Inflammatory macrophage (primary cell): ENCODE measurements at regions not wholly inside any gene's neighbourhood (a gene's known extent, or its start where the extent isn't known, plus 50 kb on each side); places are given as distances from the start of the nearest gene placed in this dataset.
"Not testable (repeated sequence)": the region's sequence is repeated elsewhere in the genome, so short reads cannot be mapped to it uniquely, and the experiment has no call there.

ENCODE experiments used
- DNase-seq, 2 donors: peaks; one replicate each; pipeline ENCODE4 v3.0.0-alpha.2; 2020 to 2022

DNA sequence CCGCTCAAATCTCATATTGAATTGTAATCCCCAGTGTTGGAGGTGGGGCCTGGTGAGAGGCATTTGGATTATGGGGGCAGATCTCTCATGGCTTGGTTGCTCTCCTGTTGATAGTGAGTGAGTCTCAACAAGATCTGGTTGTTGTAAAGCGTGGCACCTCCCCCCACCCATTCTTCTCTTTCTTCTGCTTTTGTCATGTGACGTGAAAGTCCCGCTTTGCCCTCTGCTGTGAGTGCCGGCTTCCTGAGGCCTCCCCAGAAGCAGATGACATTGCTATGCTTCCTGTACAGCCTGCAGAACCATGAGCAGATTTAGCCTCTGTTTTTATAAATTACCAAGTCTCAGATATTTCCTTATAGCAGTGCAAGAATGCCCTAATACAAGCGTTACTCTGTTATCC is 673.8 kb downstream of the ADCYAP1 start:
- DNase-seq: peak; percentile 8 to 35

DNA sequence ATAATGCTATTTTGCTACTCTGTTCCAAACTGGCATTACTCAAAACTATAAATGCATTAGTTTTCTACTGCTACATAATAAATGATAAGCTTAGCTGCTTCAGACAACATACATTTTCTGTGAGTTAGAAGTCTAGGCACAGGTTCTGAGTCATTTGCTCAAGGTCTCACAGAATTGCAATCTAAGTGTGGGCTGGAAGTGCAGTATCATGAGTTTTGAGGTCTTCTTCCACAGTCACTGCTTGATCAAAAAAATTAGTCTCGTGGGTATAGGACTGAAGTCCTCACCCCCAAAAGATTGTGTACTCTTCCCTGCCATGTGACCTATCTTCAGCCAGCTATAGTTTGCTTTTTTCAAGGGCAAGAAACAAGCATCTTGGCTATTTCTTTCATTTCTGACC is 676.9 kb downstream of the ADCYAP1 start:
- DNase-seq: peak; percentile 6 to 26

DNA sequence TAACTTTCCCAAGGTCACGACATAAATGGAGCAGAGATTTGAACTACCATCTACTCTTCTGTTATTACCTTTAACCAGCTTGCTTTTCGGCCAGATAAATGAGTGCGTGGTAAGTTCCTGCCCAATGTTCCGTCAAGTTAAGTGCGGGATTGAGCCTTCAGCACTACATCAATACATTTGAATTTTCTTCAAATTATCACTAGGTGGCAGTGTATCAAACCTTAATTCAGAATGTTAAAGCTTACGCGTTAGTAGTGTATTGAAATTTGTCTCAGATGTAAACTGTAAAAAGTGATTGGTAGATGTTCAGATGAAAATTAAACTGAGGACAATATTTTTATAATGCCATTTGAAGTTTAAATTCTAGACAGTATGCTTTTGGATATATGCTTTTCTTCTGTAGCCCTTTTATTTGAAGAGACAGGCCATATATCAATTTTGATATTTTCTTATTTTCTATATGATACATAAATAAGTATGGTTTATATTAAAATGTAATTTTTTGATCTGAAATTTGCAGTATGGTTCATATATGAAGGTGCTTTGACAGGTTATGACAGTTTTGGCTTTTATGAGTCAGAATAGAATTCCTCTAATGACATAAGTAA is 681.3 kb downstream of the ADCYAP1 start:
- peak; percentile 31 to 61 for DNase-seq

DNA sequence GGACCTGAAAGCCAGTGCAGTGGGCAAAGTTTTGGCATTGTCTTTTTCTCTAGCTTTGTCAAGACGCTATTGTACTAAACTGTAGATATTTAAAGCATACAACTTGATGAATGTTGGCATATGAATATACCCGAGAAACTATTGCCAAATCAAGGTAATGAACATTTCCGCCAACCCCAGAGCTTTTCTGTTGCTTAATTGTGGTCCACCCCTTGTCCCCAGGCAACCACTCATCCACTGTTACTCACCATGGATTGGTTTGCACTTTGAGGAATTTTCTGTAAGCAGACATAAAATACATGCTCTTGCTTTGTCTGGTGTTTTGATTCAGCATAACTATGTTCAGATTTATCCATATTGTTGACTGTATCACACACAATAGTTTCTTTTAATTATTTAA is 688.4 kb downstream of the ADCYAP1 start:
- DNase-seq: no peak

DNA sequence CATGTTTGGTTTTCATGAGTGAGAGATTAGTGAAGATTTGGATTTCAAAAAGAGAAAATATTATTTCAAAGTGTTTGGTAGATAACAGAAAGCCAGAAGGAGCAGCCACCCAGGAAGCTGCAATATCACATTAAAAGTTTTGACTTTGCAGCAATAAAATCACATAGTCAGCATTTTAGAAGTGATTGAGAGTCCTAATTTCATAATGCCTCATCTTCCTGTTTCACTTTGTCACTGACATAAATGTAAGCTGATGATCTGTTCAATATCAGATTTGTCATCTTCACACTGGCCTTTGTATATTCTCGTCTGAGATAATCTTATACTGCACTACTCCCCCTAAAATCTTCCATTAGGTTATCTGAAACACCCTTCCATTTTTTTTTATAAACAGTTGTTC is 690.5 kb downstream of the ADCYAP1 start:
- peak; percentile 1 to 54 for DNase-seq

DNA sequence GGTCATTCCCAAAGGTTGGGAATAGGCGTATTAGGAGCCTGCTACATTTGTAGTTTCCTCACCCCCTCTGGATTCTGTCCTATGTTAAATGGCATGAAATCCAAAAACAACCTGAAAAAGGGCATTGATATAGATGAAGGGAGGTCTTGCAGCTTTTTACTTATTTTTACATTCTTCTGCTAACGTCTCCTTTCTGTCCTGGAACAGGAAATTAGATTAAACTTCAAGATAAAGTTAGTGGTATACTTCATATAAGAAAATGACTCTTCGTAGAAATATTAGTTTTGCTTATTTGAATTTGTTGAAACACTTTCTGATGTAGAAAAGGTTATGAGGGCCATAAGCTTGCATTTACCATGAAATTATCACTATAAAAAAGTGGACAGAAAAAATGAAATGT is 694.5 kb downstream of the ADCYAP1 start:
- peak in 1 of 2 donors; percentile 11 for DNase-seq

DNA sequence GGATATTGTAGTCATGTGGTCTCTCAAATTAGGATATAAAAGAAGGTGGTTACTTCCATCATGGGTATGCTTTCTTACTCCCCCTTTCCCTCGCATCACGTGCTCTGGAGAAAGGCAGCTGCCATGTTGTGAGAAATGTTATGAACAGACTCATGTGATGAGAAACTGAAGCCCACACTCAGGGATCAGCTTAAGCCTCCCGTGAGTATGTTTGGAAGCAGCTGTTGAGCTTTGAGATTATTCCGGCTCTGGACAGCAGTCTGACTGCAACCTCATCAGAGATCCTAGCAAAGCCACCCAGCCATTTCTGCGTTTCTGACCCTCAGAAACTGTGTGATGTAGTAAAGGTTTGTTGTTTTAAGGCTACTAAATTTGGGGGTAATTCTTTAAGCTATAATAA is 700.1 kb downstream of the ADCYAP1 start:
- no peak for DNase-seq

DNA sequence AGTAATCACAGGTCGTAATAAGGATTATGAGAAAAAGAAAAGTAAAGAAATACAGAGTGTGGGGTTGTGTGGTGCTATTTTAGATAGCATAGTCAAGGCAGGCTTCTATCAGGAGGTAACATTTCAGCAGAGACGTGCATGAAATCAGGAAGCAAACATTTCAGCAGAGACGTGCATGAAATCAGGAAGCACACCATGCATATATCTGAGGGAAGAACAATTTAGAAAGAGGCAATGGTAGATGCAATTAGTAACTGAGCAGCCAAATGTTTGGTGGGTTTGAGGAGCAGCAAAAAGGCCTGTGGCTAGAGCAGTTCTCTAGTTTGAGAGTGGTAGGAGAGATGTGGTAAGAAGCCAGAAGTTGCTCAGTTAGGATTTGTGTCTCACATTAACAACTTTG is 713.7 kb downstream of the ADCYAP1 start:
- peak in 1 of 2 donors; percentile 23 for DNase-seq

DNA sequence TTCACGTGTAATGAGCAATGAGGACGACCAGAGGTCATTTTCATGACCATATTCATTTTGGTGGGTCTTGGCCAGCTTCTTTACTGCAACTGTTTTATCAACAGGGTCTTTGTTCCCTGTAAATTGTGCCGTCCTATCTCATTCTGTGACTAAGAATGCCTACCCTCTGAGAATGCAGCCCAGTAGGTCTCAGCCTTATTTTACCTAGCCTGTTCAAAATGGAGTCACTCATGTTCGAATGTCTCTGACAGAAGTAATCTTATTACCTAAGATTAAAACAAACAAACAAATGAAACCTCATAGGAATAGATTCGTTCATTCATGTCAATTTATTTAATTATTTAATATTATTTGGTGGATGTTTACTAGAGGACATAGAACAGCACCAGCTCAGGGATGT is 714.8 kb downstream of the ADCYAP1 start:
- no peak for DNase-seq

DNA sequence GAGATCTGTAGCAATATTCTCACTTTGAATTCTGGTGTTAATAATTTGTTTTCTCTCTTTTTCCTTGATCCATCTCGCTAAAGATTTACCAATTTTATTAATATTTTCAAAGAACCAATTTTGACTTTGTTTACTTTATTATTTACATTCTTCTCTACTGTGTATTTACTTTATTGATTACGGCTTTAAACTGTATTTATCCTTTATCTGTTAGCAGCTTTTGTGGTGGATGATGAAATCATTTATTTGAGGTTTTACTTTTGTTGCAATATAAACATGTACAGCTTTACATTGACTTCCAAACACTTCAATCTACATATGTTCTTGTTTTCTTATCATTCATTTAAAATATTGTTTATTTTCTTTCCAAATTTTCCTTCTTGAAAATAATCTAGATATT is 719.9 kb downstream of the ADCYAP1 start:
- no peak for DNase-seq

DNA sequence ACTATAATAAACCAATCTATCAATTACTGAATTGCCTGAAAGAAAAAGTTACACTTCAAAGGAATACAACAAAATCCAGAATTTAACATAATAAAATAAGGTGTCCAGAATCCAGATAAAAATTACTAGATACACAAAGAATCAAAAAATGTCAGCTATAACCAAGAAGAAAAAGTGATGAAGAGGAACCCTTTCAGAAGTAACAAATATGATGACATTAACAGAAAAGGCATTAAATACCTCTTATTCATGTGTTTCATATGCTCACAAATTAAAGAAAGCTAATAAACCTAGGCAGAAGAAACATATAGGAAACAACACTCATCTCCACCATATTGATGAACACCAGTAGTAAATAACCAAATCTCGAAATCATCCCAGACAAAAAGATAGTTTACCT is 722.8 kb downstream of the ADCYAP1 start:
- DNase-seq: no peak

DNA sequence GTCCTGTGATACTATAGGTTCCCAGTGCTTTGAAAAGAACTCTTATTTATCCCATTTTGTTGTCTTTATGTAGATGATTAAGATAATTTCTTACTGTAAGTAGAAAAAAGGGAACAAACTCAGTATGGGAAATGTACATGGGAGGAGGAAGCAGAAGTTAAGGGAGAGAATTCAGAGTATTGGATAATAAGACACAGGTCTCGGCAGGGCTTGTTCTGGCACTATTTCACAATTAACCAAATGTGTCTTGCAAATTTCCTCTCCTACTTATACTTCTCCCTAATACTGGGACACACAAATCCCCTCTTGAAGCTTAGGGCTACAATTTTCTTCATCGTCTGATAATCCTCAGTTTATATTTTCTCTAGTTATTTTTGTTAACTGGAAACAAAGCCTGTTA is 744.0 kb downstream of the ADCYAP1 start:
- DNase-seq: peak; percentile 75 to 91

DNA sequence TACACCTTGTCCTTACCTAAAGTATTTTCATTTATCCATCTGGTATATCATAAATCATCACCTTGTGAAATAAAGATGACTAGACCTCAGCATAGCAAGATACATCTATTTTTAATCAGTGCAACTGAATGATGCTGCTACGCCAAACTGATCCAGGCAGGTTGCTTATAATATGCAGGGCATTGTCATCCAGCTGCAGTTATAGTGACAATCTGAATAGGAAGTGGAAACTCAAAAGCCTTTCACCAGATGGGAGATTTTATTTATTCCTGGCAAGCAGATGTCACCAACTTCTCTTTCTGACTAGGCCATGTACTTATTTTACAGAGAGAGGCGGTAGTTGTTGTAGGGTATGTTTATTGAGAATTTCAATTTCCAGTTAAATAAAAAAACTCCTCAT is 747.3 kb downstream of the ADCYAP1 start:
- DNase-seq: peak; percentile 4 to 13

DNA sequence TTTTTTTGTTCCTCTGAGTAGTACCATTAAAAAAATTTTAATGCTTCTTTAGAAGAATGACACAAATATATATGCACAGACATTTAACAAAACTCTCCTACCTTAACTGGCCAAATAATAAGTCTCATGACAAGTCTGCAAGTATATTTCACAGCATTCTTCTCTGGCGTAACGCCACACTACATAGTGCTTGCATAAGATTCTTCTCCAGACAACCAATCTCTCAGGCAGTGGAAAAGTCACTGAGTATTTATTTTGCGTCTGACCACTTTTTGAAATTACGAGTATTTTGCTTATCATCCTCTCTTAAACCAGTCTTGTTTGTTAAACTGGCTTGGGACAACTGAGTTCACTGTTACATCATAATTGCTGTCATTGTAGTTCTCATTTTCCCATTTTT is 749.2 kb downstream of the ADCYAP1 start:
- DNase-seq: peak; percentile 14 to 21

DNA sequence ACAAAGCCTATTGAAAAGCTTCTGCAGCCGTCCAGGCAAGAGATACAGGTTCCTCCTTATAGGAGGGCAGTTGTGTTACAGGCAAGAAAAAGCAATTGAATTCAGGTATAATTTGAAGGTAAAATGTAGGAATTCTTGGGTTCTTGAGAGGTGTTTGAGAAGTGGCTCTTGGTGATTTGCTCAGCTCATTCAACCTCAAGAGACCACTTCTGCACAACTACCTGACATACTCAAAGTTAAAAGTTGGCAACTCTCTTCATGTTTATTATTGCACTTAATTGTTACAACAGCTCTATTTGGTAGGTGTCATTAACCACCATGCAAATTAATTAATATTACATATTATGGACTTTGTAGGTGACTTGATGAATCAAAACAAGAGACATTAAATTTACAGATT is 753.2 kb downstream of the ADCYAP1 start:
- DNase-seq: no peak

DNA sequence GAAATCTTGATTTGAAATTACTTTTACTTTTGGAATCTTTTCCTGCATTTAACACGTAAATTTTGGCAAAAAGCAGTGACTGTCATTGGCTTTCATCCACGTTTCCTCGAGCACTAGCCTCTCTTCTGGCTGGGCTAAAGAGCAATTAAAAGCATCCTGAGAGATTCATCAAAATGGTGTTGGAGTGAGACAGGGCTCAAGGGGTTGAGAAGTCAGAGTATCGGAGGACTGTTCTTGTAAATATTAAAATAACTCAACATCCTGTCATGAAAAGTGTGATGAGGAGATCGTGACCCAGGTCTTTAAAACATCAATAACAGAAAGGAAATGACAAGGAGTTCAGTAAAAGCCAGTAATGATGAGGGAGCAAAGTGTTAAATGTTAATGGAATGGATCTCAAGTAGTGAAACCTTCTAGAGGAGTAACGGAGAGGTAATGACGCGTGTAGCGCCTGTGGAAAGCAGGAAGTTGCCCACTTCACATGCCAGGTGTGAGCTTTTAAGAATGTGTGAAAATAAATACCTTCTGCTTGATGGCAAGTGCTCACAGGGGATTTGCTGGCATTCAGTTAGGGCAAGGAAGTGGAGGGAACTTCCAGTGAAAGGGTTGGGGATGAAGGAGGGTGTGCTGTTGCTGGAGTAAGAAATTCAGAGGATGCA is 754.4 kb downstream of the ADCYAP1 start:
- no peak for DNase-seq

DNA sequence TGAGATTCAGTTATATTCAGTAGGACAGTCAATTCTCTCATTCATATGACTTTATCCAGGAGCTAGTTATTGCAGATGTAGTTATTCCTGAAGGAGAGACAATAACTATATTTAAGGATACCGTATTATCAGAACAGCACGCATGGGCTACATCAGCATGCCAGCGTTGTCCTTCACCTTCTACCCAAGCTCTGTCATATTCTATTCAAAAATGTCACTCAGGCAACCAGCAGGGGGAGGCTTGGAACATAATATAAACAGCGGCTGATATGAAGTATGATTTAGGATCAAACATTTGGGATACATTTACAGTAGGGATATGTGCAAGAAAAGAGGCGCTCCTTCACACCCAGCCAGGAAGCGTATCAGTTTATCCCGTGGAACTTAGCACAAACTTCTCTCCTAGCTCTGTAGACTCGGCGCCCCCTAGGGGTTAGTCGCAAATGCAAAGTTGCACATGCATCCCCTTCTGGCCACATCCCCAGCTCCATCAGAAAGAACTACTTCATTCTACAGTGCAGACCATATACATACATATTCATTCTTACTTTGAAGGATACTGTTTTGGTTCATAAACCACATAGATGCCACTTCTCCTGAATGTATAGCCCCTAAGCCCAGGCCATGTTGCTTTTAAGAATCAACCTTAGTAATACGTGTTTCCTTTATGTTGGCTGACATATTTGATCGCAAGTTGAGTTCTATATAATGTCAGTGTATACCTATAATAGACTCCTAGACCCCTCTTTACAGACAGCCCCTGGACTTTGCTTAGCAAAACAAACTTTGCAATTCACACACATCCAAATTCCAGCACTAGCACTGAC is 759.4 kb downstream of the ADCYAP1 start:
- peak; percentile 56 to 73 for DNase-seq

DNA sequence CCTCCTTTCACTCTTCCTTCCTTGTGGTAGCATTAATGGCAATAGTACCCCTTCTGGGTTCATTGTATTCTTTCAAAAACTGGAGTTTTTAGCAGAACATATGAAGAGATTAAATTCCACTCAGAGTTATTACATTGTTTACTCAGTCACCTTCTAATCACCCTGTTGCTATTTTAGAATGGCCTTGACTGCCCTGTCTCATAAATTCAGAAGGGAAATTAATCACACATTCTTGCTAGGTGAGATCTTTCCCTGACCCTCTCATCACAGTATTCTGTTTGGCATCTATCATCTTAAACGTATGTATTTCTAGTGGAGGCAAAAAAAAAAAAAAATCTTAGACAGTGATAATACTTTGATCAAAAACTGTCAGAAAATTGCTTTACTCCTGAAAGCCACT is 760.4 kb downstream of the ADCYAP1 start:
- no peak for DNase-seq

DNA sequence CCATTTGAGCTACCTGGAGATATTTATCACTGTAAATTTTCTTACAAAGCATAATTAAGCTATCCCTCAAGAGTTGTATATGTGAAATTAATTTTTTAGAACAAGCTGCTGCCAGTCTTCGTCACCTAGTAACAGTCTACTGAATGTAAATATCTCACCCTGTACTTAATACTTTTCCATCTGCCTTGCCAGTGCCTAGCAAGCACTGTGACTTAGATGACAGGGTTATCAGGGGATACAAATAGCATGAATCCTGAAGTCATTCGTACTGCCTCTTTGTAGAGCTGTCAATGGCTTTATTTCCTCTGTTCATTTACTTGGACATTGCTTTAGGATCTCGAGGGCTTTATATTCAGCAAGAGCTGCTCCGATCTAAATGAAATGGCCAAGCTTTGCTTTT is 763.6 kb downstream of the ADCYAP1 start:
- DNase-seq: no peak

DNA sequence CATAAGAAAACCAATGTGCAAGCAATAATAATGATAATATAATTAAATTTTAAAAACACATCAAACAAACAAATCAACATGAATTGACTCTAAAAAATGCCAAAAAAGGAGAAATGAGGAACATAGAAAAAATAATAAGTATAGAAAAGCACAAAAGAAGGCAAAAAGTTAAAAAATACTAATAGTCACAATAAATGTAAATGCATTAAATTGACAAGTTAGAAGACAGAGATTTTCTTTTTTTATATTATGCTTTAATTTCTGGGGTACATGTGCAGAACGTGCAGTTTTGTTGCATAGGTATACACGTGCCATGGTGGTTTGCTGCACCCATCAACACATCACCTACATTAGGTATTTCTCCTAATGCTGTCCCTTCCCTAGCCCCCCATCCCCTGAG is 767.0 kb downstream of the ADCYAP1 start:
- not testable (repeated sequence) for DNase-seq

DNA sequence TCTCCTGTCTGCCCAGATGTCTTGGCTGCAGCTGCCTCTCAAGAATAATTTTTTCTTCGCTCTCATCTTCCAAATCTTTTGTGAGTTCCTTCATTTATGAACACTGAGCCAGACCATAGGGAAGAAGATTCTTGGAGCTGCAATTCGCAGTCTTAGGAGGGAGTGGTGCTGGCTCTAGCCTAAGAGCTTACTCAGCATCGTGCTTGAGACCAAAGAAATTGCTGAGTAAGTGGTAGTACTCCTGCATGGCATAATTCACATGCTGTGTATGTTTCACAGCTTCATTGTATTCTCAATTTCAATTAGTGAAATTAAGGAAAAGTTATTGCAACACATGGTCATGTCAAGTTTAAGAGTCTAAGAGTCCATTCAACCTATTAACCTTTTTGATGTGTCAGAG is 771.7 kb downstream of the ADCYAP1 start:
- DNase-seq: no peak

DNA sequence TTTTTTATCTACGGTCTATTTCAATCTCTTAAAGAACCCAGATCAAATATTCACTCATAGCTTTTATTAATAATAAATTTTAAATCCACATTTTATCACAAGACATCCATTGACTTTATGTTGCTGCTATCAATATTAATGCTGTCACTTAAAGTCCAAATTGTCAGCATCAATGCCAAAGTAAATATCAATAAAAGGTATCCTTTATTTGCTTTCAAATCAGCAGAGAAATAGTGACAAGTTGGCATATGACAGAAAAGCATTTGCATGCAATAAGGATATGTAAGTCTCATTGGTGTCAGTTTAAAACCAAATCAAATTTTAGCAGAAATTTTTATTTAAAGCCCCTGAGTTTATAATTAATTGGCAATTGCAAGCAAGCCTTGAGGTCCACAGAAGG is 775.4 kb downstream of the ADCYAP1 start:
- DNase-seq: no peak

DNA sequence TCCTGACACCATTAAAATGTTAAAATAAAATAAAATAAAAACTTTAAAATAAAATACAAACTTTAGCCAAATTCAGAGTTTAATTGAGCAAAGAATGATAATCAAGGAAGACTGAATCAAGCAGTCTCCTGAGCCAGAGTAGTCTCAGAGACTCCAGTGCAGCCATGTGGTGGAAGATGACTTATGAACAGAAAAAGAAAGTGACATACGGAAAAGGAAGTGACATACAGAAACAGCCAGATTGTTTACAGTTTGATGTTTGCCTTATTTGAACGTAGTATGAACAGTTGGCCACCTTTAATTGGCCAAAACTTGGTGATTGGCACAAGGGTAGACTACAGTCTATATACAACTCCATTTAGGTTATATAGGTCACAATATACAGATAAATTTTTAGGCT is 787.2 kb downstream of the ADCYAP1 start:
- no peak for DNase-seq

DNA sequence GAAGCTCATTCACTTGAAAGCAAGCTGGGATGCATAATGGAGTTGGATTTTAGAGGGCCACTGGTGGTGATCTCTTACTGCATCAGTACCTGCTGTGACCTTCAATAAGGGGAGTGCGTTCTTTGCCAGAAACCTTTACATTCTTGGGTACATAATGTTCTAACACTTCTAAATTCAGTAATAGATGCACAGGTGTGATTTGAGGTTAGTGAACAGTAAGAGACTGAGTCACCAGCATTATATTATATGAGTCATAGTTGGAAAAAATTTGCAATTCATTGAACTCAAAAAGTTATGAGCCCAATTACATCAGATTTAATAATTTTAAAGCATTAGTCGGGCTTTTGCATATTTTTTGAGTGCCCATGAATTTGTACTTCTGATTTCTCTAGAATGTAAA is 803.3 kb downstream of the ADCYAP1 start:
- DNase-seq: no peak
